ENCODE measurements at regions not wholly inside any gene's neighbourhood (a gene's known extent, or its start where the extent isn't known, plus 50 kb on each side); places are given as distances from the start of the nearest gene placed in this dataset.

DNA sequence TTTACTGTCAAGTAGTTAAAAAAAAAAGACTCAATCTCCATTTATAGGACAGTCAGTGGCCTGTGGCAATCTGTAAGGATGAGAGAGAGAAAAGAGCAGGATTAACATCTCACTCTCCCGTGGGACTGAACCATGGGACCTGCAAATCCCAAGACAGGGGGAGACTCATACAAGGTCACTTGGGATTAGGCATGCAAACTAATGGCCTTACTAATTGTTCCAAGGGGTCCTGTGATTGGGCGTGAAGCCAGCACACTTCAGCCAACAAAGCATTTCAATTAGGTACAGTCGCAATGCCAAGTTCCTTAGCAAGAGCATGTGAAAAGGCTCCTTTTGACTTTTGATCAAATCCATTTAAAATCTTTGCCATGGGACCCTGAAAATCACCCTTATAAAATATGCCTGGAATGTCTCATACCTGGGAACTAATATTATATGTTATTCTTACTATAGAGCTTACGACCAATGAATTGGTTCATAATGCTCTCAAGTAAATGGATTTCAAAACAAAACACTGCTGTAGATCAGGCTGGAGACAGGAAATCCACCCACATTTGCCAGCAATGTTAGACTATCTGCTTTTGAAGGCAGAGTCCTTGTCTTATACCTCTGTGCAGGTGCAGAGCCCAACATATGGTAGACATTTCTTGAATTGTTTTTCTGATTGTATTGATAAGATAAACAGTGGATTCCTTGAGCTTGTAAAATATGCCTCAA is 412.5 kb downstream of the GJA1 start:
- Mint-ChIP-seq H3K4me1 (peaks cover 46 to 47% of the 10 kb centered on the region in 2 experiments), H3K4me3 (no peak overlapping the region), H3K27ac (peak overlapping the region in 2 of 3 experiments; percentile 67 to 81; a peak in 3 of 7 replicates), H3K36me3 (ENCODE audit: insufficient read depth in 1 of 3, low read depth in 3 of 3) (peaks cover 0 to 7% (median 3%) of the 10 kb centered on the region in 3 experiments; a peak in 4 of 7 replicates), H3K9me3 (0 out of 5 replicates have a peak, but pooled peaks cover 0 to under 1% of the 10 kb centered on the region in 2 experiments), H3K27me3 (ENCODE audit: low read depth) (no peaks in the 10 kb centered on the region)
- Histone ChIP-seq H3K18ac (ENCODE audit: insufficient read length, low read depth, low read length) (no peak overlapping the region), H4K20me1 (ENCODE audit: control insufficient read depth, insufficient read depth, insufficient read length) (no peaks in the 10 kb centered on the region), H3K79me1 (ENCODE audit: insufficient read depth, low read depth, low read length, poor library complexity, severe bottlenecking) (no peaks in the 10 kb centered on the region), H2BK12ac (ENCODE audit: insufficient read length, low read depth, low read length) (no peak overlapping the region), H3K23ac (ENCODE audit: insufficient read length, low read depth, low read length) (no peak overlapping the region), H4K5ac (ENCODE audit: insufficient read length, low read depth, low read length) (no peak overlapping the region), H3K23me2 (ENCODE audit: insufficient read length, low read depth, low read length, poor library complexity, severe bottlenecking) (no peaks in the 10 kb centered on the region), H3K9ac (ENCODE audit: extremely low read depth, insufficient read length, low read length) (no peak overlapping the region), H3K4ac (ENCODE audit: low read depth, low read length) (no peak overlapping the region), H2AFZ (ENCODE audit: low read length) (no peak overlapping the region), H2AK5ac (ENCODE audit: insufficient read length, low read length) (no peak overlapping the region), H3K27ac (ENCODE audit: insufficient read length, low read depth, low read length) (no peak overlapping the region), H3K27me3 (ENCODE audit: insufficient read depth, low read length) (no peaks in the 10 kb centered on the region), H2BK15ac (ENCODE audit: low read depth, low read length) (no peak overlapping the region), H4K8ac (replicated peaks; ENCODE audit: insufficient read length, low read depth, low read length) (no peak overlapping the region), H3K4me1 (ENCODE audit: insufficient read depth, low read length) (peaks cover 3% of the 10 kb centered on the region; the same call in 1 of the 2 replicates), H4K91ac (ENCODE audit: insufficient read length, low read depth, low read length) (no peak overlapping the region), H2BK120ac (ENCODE audit: low read depth, low read length, poor library complexity, severe bottlenecking) (no peak overlapping the region), H3K79me2 (ENCODE audit: insufficient read depth, low read length) (no peaks in the 10 kb centered on the region), H3K56ac (ENCODE audit: insufficient read length, low read depth, low read length) (no peak overlapping the region), H3T11ph (ENCODE audit: low read length) (no peak overlapping the region), H3K4me2 (ENCODE audit: insufficient read depth, insufficient read length, low read length) (no peak overlapping the region), H3K9me3 (ENCODE audit: control insufficient read depth, low read depth, low read length) (no peaks in the 10 kb centered on the region), H3K14ac (ENCODE audit: insufficient read depth, low read length) (no peak overlapping the region), H2BK5ac (ENCODE audit: insufficient read length, low read length) (no peak overlapping the region), H2BK20ac (ENCODE audit: low read depth, low read length, poor library complexity, severe bottlenecking) (no peak overlapping the region)
- DNase-seq = no peak
- TF ChIP-seq, protein P1, sequence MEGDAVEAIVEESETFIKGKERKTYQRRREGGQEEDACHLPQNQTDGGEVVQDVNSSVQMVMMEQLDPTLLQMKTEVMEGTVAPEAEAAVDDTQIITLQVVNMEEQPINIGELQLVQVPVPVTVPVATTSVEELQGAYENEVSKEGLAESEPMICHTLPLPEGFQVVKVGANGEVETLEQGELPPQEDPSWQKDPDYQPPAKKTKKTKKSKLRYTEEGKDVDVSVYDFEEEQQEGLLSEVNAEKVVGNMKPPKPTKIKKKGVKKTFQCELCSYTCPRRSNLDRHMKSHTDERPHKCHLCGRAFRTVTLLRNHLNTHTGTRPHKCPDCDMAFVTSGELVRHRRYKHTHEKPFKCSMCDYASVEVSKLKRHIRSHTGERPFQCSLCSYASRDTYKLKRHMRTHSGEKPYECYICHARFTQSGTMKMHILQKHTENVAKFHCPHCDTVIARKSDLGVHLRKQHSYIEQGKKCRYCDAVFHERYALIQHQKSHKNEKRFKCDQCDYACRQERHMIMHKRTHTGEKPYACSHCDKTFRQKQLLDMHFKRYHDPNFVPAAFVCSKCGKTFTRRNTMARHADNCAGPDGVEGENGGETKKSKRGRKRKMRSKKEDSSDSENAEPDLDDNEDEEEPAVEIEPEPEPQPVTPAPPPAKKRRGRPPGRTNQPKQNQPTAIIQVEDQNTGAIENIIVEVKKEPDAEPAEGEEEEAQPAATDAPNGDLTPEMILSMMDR (conservative IDR thresholded peaks at IDR 0.05) = no peak
- WGBS (ENCODE audit: extremely low coverage, insufficient read length, low lambda C conversion rate) = no CpG with 5 or more reads among the region's 4 CpGs

All from H9 (cell line).